Right cardiac atrium (tissue), 5 donors: ENCODE measurements at regions not wholly inside any gene's neighbourhood (a gene's known extent, or its start where the extent isn't known, plus 50 kb on each side); places are given as distances from the start of the nearest gene placed in this dataset.

Source experiments
- ATAC-seq, 2 donors: fragments of 200-7000 bp; cut with Tn5 transposase; one replicate each; pipeline versions ENCODE4 v1.8.0 to v1.9.1; 2020; ENCODE audit warnings: moderate library complexity in 2 of 2, mild to moderate bottlenecking in 1 of 2
- DNase-seq, 3 donors: peaks; one replicate each; pipeline ENCODE4 v3.0.0-alpha.2; 2020
- H3K27ac ChIP-seq: one replicate; pipeline ENCODE4 v1.5.1; 2013; ENCODE audit warnings: mild to moderate bottlenecking, low read length, control low read depth, moderate library complexity
- H3K27me3 ChIP-seq: one replicate; pipeline ENCODE4 v1.6.1; 2013; ENCODE audit not compliant: control insufficient read depth, insufficient read depth
- H3K4me1 ChIP-seq: one replicate; pipeline ENCODE4 v1.6.1; 2013; ENCODE audit warnings: low read length; ENCODE audit not compliant: control insufficient read depth, insufficient read depth
- H3K4me3 ChIP-seq: one replicate; pipeline ENCODE4 v1.5.1; 2013; ENCODE audit warnings: low read length, control low read depth
- H3K9me3 ChIP-seq: one replicate; pipeline ENCODE4 v1.6.1; 2013; ENCODE audit warnings: low read length; ENCODE audit not compliant: control insufficient read depth
- WGBS: extraction: QIAGEN DNeasy Blood & Tissue Kit; methylation state at CpG from one replicate; pipeline ENCODE4 v1.1.7; 2013; 5-methylcytosine and 5-hydroxymethylcytosine counted together
- intact Hi-C, 4 donors: fragments of 100-400 bp; cut with DNase I; formaldehyde crosslinking; loops; one replicate each; pipeline versions ENCODE4 v1.11.0 to v1.14.0; 2022 to 2023
- donor health status: healthy with polysubstance abuse.
- donor health status: DM: no; HTN: yes; CAD: no.
- donor health status: DM: no; HTN: no; CAD: no.
- donor health status: DM: no; HTN: yes; CAD: no; lungs with severe emphysema.
- donor health status: DM: yes; HTN: yes; CAD: no.

GRCh38 chr1:174072581-174072980, 50.4 kb upstream of the RC3H1 start:
- Histone ChIP-seq H3K4me3 (no peak overlapping the region), H3K9me3 (no peaks in the 10 kb centered on the region), H3K27me3 (no peaks in the 10 kb centered on the region), H3K27ac (no peak overlapping the region), H3K4me1 (no peaks in the 10 kb centered on the region)
- no peak for DNase-seq
- intact Hi-C loops: no loop called here
- 75% methylated on average over 3 of the region's 3 CpGs for WGBS
- ATAC-seq: no peak
